ENCODE measurements at regions not wholly inside any gene's neighbourhood (a gene's known extent, or its start where the extent isn't known, plus 50 kb on each side); places are given as distances from the start of the nearest gene placed in this dataset.

DNA sequence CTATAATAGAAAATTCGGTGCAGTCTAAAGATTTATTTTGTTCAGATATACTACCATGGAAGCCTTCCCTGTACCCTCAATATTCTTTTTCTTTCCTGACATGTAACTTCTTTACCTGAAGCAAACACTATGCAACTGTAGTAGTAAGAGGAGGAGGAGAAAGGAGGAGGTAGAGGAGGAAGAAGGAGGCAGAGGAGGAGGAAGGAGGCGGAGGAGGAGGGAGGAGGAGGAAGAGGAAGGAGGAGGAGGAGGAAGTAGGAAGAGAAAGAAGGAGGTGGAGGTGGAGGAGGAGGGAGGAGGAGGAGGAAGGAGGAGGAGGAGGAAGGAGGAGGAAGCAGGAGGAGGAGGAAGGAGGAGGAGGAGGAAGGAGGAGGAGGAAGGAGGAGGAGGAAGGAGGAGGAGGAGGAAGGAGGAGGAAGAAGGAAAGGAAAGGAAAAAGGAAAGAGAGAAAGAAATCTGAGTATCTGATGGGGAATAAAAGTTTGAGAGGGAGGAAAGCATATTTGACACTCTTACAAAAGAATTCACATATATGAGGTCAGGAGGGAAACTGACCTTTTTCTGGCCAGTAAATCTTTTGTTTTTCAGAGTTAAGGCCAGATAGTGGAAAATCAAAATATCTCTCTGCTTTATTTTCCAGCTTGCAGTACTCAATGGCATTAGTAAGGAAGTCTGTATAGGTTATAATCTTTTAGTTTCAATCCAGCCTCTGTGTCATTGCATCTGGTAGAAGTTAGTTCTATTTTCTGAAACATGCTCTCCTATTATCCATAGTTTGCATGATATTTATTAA, 114.5 kb upstream of the LPAR1 start:
- CTCF ChIA-PET: interaction anchor here (0.6 kb wide), 1 partner anchor 227 kb away, joined by 5 read pairs; no protein-coding TSS in a partner anchor
- POLR2A ChIA-PET: no interaction called here
- no peaks in the 10 kb centered on the region for H3K36me3 Mint-ChIP-seq
- no peaks in the 10 kb centered on the region for H3K9me3 Mint-ChIP-seq
- no peak overlapping the region for H3K4me3 Mint-ChIP-seq
- no peak for DNase-seq
- no peak overlapping the region for H3K27ac Mint-ChIP-seq
- no peaks in the 10 kb centered on the region for H3K4me1 Mint-ChIP-seq (ENCODE audit: low read depth)
- no peaks in the 10 kb centered on the region for H3K27me3 Mint-ChIP-seq
- intact Hi-C loops (cut with micrococcal nuclease): no loop called here

DNA sequence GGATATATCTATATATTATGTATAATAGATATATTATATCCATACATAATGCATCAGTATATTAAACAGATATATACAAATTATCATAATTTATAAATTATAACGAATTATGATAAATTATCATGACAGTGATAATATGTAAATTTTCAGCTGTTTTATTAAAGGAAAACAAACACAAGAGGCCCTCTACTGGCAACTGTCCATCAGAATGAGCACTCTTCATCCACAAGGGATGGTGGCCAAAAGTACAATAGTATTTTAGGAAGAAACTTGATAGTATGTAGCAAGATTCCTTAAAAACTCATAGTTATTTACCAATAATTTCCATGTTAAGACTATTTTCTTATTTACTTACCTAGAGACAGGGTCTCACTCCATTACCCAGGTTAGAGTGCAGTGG, 113.3 kb upstream of the LPAR1 start:
- Mint-ChIP-seq H3K36me3 (no peaks in the 10 kb centered on the region), H3K9me3 (no peaks in the 10 kb centered on the region), H3K27ac (no peak overlapping the region), H3K27me3 (no peaks in the 10 kb centered on the region), H3K4me1 (ENCODE audit: low read depth) (no peaks in the 10 kb centered on the region), H3K4me3 (no peak overlapping the region)
- intact Hi-C loops (cut with micrococcal nuclease): no loop called here
- ChIA-PET CTCF (no interaction called here), POLR2A (no interaction called here)
- no peak for DNase-seq

DNA sequence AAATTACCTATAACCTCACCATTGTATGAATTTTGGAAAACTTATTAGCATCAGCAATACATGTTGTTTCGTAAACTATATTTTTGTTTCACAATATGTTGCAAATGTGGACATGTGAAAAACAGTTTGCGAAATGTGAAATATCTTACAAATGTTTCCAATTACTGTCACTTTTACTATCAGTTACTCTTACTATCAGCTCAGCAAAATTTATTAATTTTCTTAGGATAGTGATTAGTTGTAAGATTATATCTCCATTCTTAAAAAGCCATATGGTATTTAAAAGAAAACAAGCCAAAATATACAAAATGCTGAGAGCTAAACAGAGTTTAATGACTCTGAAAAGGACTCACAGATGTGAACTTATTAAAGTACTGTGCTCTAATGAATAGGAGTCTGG, 111.9 kb upstream of the LPAR1 start:
- intact Hi-C loops (cut with micrococcal nuclease): no loop called here
- Mint-ChIP-seq H3K27me3 (no peaks in the 10 kb centered on the region), H3K9me3 (no peaks in the 10 kb centered on the region), H3K27ac (no peak overlapping the region), H3K36me3 (no peaks in the 10 kb centered on the region), H3K4me1 (ENCODE audit: low read depth) (no peaks in the 10 kb centered on the region), H3K4me3 (no peak overlapping the region)
- POLR2A ChIA-PET: no interaction called here
- no peak for DNase-seq
- CTCF ChIA-PET: no interaction called here

DNA sequence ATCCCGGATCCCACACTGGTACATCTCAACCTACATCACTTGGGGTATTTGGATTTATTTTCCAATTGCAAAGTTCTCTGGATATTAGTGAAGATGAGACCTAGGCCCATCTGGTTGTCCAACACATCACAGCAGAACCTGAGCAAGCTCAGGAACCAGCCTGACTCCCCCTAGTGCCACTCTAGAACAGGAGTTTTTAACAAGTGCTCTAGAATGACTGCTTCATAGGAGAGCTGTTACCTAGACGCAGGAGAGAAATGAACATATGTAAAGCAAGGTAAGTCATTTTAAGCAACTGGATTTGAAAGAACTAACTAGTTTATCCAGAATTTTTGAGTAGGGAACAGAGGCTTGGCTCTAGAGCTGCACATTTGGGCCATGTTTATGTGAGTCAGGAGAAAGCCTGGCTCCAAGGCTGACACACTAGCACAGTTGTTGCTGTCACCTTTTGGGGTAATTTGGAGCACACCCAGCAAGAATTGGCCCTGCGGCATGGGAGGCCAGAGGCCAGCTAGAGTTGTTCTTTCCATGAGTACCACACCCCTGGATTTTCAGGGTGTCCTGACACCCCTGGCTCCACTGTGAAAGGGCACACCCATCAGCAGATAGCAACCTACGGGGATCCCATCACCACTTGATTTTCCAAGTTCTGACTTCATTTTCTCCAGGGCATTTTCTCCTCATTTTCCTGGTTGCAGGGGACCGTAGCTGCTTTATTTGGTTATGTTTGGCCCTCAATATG, 110.9 kb upstream of the LPAR1 start:
- no peaks in the 10 kb centered on the region for H3K9me3 Mint-ChIP-seq
- H3K4me1 Mint-ChIP-seq (ENCODE audit: low read depth): no peaks in the 10 kb centered on the region
- H3K27me3 Mint-ChIP-seq: no peaks in the 10 kb centered on the region
- POLR2A ChIA-PET: no interaction called here
- no peak overlapping the region for H3K27ac Mint-ChIP-seq
- DNase-seq: no peak
- H3K36me3 Mint-ChIP-seq: no peaks in the 10 kb centered on the region
- CTCF ChIA-PET: interaction anchor here (0.5 kb wide), 1 partner anchor 148 kb away, joined by 4 read pairs; no protein-coding TSS in a partner anchor
- intact Hi-C loops (cut with micrococcal nuclease): no loop called here
- H3K4me3 Mint-ChIP-seq: no peak overlapping the region

DNA sequence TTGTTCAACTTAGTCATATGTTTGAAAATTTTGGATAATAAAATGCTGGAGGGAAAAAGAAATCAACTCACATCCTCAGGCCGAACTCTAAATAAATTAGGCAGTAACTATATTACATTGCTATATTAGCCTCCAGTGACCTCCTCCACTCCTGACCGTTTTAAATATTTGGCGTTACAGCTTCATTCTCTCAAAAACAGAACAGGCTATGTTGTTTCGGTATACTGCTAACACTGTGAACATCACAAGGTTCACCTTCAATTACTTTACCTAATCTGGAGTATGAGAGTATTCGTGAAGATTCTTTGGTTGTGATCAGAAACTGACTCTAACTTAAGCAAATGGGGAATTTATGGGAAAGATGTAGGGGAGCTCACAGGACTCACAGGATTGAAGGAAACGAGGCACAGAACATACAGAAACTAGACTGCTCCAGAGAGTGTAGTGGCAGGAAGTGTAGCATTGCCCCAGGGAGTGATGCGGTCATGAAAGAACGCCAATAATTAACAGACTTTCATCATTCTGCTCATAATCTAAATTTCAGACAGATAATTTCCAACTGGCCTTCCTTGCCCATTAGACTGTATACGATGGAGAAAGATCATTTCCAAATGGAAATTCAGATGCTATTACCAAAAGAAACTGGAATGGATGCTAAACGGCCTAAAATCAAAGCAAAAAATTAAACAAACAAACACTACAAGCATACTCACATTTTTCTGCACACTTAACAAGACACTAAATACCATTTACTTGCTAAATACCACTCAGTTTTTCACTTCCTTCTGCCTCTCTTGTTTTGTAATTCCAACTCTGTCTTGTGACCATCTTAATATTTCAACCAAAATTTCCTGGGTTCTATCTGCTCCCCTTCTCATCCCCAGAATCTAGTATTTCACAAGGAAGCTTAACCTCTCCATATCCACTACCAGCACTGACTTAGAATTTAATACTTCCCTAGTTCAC, 110.1 kb upstream of the LPAR1 start:
- no peak overlapping the region for H3K4me3 Mint-ChIP-seq
- intact Hi-C loops (cut with micrococcal nuclease): no loop called here
- H3K36me3 Mint-ChIP-seq: no peaks in the 10 kb centered on the region
- no peak overlapping the region for H3K27ac Mint-ChIP-seq
- no peak for DNase-seq
- H3K9me3 Mint-ChIP-seq: no peaks in the 10 kb centered on the region
- CTCF ChIA-PET: interaction anchor here (0.5 kb wide), 1 partner anchor 149 kb away, joined by 4 read pairs; no protein-coding TSS in a partner anchor
- no peaks in the 10 kb centered on the region for H3K27me3 Mint-ChIP-seq
- POLR2A ChIA-PET: no interaction called here
- no peaks in the 10 kb centered on the region for H3K4me1 Mint-ChIP-seq (ENCODE audit: low read depth)

DNA sequence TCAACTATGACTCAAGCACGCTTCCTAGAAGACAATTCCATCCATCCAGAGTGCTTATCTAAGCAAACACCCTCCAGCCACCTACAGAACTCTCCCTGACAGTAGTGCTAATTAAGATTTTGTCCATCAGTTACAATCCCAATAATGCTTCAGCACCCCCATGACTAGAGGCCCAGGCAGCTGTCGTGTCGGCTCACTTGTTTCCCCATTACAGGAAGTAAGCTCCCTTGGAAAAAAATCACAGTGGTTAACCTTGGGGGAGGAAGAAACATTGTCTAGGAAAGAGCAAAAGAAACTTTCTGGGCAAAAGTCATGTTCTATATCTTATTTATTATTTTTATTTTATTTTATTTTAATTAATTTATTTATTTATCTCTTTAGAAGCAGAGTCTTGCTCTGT, 108.8 kb upstream of the LPAR1 start:
- Mint-ChIP-seq H3K9me3 (no peaks in the 10 kb centered on the region), H3K4me1 (ENCODE audit: low read depth) (no peaks in the 10 kb centered on the region), H3K4me3 (no peak overlapping the region), H3K27me3 (no peaks in the 10 kb centered on the region), H3K36me3 (no peaks in the 10 kb centered on the region), H3K27ac (no peak overlapping the region)
- intact Hi-C loops (cut with micrococcal nuclease): no loop called here
- ChIA-PET POLR2A (no interaction called here), CTCF (no interaction called here)
- DNase-seq: no peak

DNA sequence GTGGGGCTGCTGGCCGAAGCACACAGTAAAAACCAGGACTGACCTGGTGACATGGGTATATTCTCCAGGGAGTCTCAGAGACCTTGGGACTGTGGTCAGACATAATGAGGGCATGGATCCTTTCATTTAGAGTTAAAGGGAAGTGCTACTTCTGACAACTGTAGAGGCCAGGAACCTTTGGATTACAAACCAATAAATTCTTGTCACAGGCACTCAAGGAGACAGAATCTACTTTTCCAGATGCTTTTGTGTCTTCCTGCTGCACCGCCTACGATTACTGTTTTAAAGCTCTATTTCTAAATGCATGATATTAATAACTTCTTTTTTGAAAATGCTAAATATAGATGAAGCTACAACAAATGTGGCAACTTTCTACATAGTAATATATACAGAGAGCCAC, 106.5 kb upstream of the LPAR1 start:
- DNase-seq: no peak
- Mint-ChIP-seq H3K9me3 (no peaks in the 10 kb centered on the region), H3K36me3 (no peaks in the 10 kb centered on the region), H3K27me3 (no peaks in the 10 kb centered on the region), H3K4me3 (no peak overlapping the region), H3K27ac (no peak overlapping the region), H3K4me1 (ENCODE audit: low read depth) (no peaks in the 10 kb centered on the region)
- POLR2A ChIA-PET: no interaction called here
- CTCF ChIA-PET: no interaction called here
- intact Hi-C loops (cut with micrococcal nuclease): no loop called here

DNA sequence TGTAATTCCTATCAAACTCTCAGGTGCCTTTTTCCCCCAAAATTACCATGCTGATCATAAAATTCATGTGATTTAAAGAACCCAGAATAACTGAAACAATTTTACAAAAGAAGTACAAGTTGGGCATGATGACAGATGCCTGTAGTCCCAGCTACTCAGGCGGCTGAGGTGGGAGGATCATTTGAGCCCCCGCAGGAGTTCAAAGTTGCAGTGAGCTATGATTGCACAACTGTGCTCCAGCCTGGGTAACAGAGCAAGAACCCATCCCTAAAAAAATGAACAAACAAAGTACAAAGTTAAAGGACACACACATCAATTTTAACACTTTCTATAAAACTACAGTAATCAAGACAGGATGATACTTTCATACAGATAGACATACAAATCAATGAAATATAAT, 97.9 kb upstream of the LPAR1 start:
- Mint-ChIP-seq H3K4me1 (ENCODE audit: low read depth) (no peaks in the 10 kb centered on the region), H3K9me3 (peaks cover 11% of the 10 kb centered on the region), H3K27ac (no peak overlapping the region), H3K36me3 (no peaks in the 10 kb centered on the region), H3K27me3 (no peaks in the 10 kb centered on the region), H3K4me3 (no peak overlapping the region)
- DNase-seq: no peak
- ChIA-PET CTCF (no interaction called here), POLR2A (no interaction called here)
- intact Hi-C loops (cut with micrococcal nuclease): no loop called here

DNA sequence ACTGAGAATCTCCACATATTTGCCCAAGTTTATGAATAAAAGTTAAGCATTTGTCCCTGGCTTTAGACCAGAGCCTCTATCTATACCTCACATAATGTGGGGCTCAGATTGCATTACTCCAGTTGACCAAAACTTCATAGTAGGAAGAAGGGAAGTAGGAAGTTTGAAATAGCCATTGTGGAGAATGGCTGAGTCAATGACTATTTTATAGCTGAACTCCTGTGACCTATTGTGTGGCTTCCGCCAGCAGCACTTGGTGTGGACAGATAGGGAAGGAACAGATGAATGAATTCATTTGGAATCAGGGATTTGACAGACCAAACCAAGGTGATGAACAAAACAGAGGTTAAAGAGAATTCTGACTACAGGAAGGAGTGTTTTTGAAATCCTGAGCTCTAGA, 92.9 kb upstream of the LPAR1 start:
- CTCF ChIA-PET: no interaction called here

DNA sequence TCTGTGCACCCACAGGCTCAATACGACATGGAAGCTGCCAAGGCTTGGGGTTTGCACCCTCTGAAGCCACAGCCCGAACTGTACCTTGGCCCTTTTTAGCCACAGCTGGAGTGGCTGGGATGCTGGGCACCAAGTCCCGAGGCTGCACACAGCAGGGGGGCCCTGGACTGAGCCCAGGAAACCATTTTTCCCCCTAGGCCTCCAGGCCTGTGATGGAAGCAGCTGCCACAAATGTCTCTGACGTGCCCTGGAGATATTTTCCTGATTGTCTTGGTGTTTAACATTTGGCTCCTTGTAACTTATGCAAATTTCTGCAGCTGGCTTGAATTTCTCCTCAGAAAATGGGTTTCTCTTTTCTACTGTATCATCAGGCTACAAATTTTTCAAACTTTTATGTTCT, 82.3 kb upstream of the LPAR1 start:
- H3K9me3 Mint-ChIP-seq: peaks cover 15% of the 10 kb centered on the region
- CTCF ChIA-PET: no interaction called here
- no peak for DNase-seq
- no peaks in the 10 kb centered on the region for H3K4me1 Mint-ChIP-seq (ENCODE audit: low read depth)
- intact Hi-C loops (cut with micrococcal nuclease): no loop called here
- POLR2A ChIA-PET: no interaction called here
- H3K27ac Mint-ChIP-seq: no peak overlapping the region
- H3K4me3 Mint-ChIP-seq: no peak overlapping the region
- H3K27me3 Mint-ChIP-seq: no peaks in the 10 kb centered on the region
- H3K36me3 Mint-ChIP-seq: no peaks in the 10 kb centered on the region

More for the DNA sequence above, 92.9 kb upstream of the LPAR1 start:
- DNase-seq: no peak
- Mint-ChIP-seq H3K36me3 (no peaks in the 10 kb centered on the region), H3K27ac (no peak overlapping the region), H3K4me3 (no peak overlapping the region), H3K9me3 (peaks cover 11% of the 10 kb centered on the region), H3K27me3 (no peaks in the 10 kb centered on the region), H3K4me1 (ENCODE audit: low read depth) (no peaks in the 10 kb centered on the region)
- intact Hi-C loops (cut with micrococcal nuclease): no loop called here
- POLR2A ChIA-PET: no interaction called here

DNA sequence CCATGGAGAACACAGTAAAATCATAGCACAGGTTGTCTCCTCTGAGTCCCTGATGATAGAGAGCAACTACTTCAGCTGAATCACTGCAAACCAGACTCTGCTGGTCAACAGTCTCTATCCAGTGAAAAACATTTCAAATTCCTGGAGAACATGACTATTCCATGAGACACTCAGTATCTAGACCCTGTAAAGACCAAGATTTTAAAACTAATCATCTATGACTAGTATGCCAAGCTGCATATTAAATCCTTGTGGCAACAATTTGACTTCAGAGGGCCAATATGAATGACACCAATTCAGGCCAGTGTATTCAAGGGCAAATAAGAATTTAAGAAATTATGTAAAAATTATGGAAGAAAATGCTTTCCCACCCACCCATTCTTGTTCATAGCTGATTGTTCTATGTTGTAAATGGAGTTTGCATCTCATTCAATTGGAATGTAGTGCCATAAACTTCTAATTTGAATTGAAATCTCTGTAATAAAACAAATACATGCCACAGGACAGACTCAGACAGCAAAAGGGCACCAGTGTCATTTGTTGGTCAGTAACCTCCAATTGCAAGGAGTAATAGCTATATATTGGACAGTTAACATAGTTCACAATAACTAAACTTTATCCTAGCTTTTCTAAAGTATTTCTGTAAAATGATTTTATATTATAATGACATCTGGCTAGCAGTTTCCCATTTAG, 80.1 kb upstream of the LPAR1 start:
- POLR2A ChIA-PET: no interaction called here

DNA sequence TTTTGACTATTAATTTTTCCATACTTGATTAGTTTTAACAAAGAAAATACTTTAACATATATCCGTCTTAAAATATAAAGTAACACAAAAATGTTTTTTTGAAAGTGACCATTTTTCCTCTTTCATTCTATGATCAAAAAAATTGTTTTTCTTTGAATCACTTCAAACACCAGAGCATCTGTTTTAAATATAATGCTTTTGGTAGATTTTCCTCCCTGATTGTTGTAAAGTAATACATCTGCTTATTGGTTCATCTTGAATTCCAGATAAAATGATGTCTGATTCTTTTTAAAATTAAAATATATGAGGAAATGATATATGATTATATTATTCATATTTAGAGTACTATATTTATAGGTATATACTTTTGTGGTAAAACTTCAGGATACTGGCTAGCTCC, 76.2 kb upstream of the LPAR1 start:
- Mint-ChIP-seq H3K27me3 (no peaks in the 10 kb centered on the region), H3K4me1 (ENCODE audit: low read depth) (no peaks in the 10 kb centered on the region), H3K36me3 (no peaks in the 10 kb centered on the region), H3K9me3 (peaks cover 5% of the 10 kb centered on the region), H3K4me3 (no peak overlapping the region), H3K27ac (no peak overlapping the region)
- POLR2A ChIA-PET: no interaction called here
- CTCF ChIA-PET: interaction anchor here (0.7 kb wide), 1 partner anchor 835 kb away, joined by 4 read pairs; no protein-coding TSS in a partner anchor
- intact Hi-C loops (cut with micrococcal nuclease): no loop called here
- DNase-seq: no peak

More for the DNA sequence above, 80.1 kb upstream of the LPAR1 start:
- no peaks in the 10 kb centered on the region for H3K36me3 Mint-ChIP-seq
- peaks cover 15% of the 10 kb centered on the region for H3K9me3 Mint-ChIP-seq
- H3K27me3 Mint-ChIP-seq: no peaks in the 10 kb centered on the region
- no peak overlapping the region for H3K27ac Mint-ChIP-seq
- DNase-seq: no peak
- no peak overlapping the region for H3K4me3 Mint-ChIP-seq
- intact Hi-C loops (cut with micrococcal nuclease): no loop called here
- CTCF ChIA-PET: no interaction called here
- H3K4me1 Mint-ChIP-seq (ENCODE audit: low read depth): no peaks in the 10 kb centered on the region
